ENCODE measurements at regions not wholly inside any gene's neighbourhood (a gene's known extent, or its start where the extent isn't known, plus 50 kb on each side); places are given as distances from the start of the nearest gene placed in this dataset.

DNA sequence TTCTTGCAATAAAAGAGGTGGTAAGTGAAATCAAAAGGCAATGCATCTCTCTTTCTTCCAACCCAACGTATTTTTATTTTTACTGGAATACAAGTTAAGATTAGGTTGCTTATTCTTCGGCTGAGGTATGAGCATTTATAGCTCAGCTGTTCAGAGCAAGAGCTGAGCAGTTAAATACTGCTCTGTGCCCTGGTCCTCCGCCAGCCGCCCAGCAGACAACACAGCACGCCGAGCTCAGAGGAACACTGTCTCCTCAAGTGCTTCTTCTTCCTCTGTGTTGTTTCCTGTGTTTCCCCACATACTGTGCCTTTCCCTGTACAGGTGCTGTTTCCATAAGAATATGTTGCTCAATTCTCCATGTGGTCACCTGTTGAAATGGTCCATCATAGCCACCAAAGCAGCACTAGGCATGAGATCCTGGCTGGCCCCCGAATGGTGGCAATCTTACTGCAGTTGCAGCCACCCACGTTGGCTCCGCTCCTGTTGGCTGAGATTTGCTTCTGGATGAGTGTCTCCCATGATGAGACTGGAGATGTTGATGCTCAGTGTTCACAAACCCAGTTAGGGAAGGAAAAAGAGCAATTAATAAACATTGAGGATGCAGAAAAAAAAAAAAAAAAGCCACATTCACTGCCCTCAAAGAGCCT lies 515.3 kb downstream of the GRIN2A start:
- no peak for TF ChIP-seq EZH2 (IDR thresholded peaks at IDR 0.05; ENCODE audit: insufficient read depth, low read length)
- TF ChIP-seq CTCF (IDR thresholded peaks at IDR 0.05; ENCODE audit: insufficient read depth, low read depth, low read length) = no peak
